PC-9 (cell line): ENCODE measurements at regions not wholly inside any gene's neighbourhood (a gene's known extent, or its start where the extent isn't known, plus 50 kb on each side); places are given as distances from the start of the nearest gene placed in this dataset.
"Not testable (repeated sequence)": the region's sequence is repeated elsewhere in the genome, so short reads cannot be mapped to it uniquely, and the experiment has no call there.

Experiments
- BruUV-seq: library from RNA; stranded (reverse); fragments of 400-500 nt; replicated peaks from 2 replicates; lab custom pipeline; 2021; lab: Mats Ljungman, UMichigan
- CTCF ChIA-PET: fragments of 300-600 bp; sonication (Branson Sonifier 250); formaldehyde crosslinking; loops from one replicate; lab custom pipeline; 2022; ENCODE audit warnings: antibody characterized with exemption; lab: Charles Lee
- POLR2A ChIA-PET: fragments of 300-600 bp; sonication (Branson Sonifier 250); formaldehyde crosslinking; loops from one replicate; lab custom pipeline; 2022; ENCODE audit warnings: antibody characterized with exemption; ENCODE audit not compliant: unreplicated experiment; lab: Charles Lee
- DNase-seq, 2 experiments: peaks; one replicate each; pipeline versions ENCODE4 v3.0.0 to v3.0.0-alpha.2; 2015 to 2022; ENCODE audit warnings: mixed read lengths in 1 of 2
- H2AFZ ChIP-seq: fragments of 200-600 bp; sonication (generic); 2 replicates; pipeline ENCODE4 v1.8.1; 2017; ENCODE audit warnings: antibody characterized with exemption
- H3F3A ChIP-seq: fragments of 200-600 bp; sonication (generic); 2 replicates; pipeline ENCODE4 v1.8.1; 2017; ENCODE audit warnings: antibody characterized with exemption, mild to moderate bottlenecking, low read depth; ENCODE audit not compliant: insufficient read depth
- H3K27ac ChIP-seq: fragments of 200-600 bp; sonication (generic); 2 replicates; pipeline ENCODE4 v1.6.1; 2016; ENCODE audit warnings: mixed run types
- H3K27me3 ChIP-seq: fragments of 200-600 bp; sonication (generic); 2 replicates; pipeline ENCODE4 v1.6.1; 2016; ENCODE audit warnings: low read depth, mixed run types; ENCODE audit not compliant: insufficient read depth
- H3K36me3 ChIP-seq: fragments of 200-600 bp; sonication (generic); 2 replicates; pipeline ENCODE4 v1.6.1; 2016; ENCODE audit warnings: low read depth, mixed run types
- H3K4me1 ChIP-seq: fragments of 200-600 bp; sonication (generic); replicated peaks from 2 replicates; pipeline ENCODE4 v1.6.1; 2016; ENCODE audit warnings: mixed run types; ENCODE audit not compliant: insufficient read depth
- H3K4me2 ChIP-seq: fragments of 200-600 bp; sonication (generic); 2 replicates; pipeline ENCODE4 v1.6.1; 2017; ENCODE audit warnings: mixed run types
- H3K4me3 ChIP-seq: fragments of 200-600 bp; sonication (generic); 2 replicates; pipeline ENCODE4 v1.6.1; 2016; ENCODE audit warnings: mixed run types
- H3K79me2 ChIP-seq: fragments of 200-600 bp; sonication (generic); 2 replicates; pipeline ENCODE4 v1.6.1; 2017; ENCODE audit warnings: low read depth, mixed run types
- H3K9me2 ChIP-seq: fragments of 200-600 bp; sonication (generic); 2 replicates; pipeline ENCODE4 v1.8.1; 2017; ENCODE audit warnings: mild to moderate bottlenecking; ENCODE audit not compliant: insufficient read depth
- H3K9me3 ChIP-seq: fragments of 200-600 bp; sonication (generic); 2 replicates; pipeline ENCODE4 v1.8.1; 2016; ENCODE audit warnings: low read depth; ENCODE audit not compliant: insufficient read depth
- H4K20me1 ChIP-seq: fragments of 200-600 bp; sonication (generic); 2 replicates; pipeline ENCODE4 v1.8.1; 2017; ENCODE audit not compliant: insufficient read depth
- CTCF ChIP-seq: fragments of 200-600 bp; sonication (generic); conservative IDR thresholded peaks from 2 replicates; pipeline ENCODE4 v1.6.1; 2017; ENCODE audit warnings: mixed run types, antibody characterized with exemption, mild to moderate bottlenecking, moderate library complexity
- EZH2 ChIP-seq: fragments of 200-600 bp; sonication (generic); IDR thresholded peaks from 2 replicates; pipeline ENCODE4 v1.8.0; 2017; ENCODE audit warnings: antibody characterized with exemption, low read depth
- intact Hi-C: fragments of 100-400 bp; cut with micrococcal nuclease; formaldehyde crosslinking; loops from one replicate; pipeline ENCODE4 v1.10.0; 2022; ENCODE audit not compliant: unreplicated experiment

DNA sequence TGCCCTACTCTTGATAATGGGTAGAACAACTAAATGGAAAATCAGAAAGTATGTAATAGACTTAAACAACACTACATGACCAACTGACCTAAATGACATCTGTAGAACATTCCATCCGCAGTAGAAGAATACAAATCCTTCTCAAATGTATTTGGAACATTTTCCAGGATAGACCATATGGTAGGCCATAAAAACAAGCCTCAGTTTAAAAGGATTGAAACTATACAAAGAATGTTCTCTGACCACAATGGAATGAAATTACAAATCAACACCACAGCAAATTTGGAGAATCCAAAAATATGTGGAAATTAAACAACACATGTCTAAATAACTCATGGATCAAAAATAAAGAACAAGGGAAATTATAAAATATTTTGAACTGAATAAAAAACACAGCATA is 189.2 kb downstream of the NDUFS4 start:
- Histone ChIP-seq H3K4me1 (no peaks in the 10 kb centered on the region), H4K20me1 (no peaks in the 10 kb centered on the region), H2AFZ (no peak overlapping the region), H3K9me2 (no peaks in the 10 kb centered on the region), H3K27me3 (no peaks in the 10 kb centered on the region), H3K9me3 (peaks cover 5% of the 10 kb centered on the region; the same call in 1 of the 2 replicates), H3K4me3 (no peak overlapping the region), H3F3A (no peaks in the 10 kb centered on the region), H3K79me2 (no peaks in the 10 kb centered on the region), H3K36me3 (no peaks in the 10 kb centered on the region), H3K4me2 (no peak overlapping the region), H3K27ac (no peak overlapping the region)
- no peak for TF ChIP-seq EZH2
- no peak for TF ChIP-seq CTCF
- DNase-seq = no peak
- intact Hi-C loops = no loop called here
- BruUV-seq = no TSS peak
- ChIA-PET POLR2A (no interaction called here), CTCF (no interaction called here)

- H4K20me1 ChIP-seq, POLR2A ChIA-PET, H3K79me2 ChIP-seq, H3K36me3 ChIP-seq, H3K27ac ChIP-seq, DNase-seq, intact Hi-C loops, CTCF ChIA-PET, H3K27me3 ChIP-seq, H3K4me1 ChIP-seq, H3K4me3 ChIP-seq, H2AFZ ChIP-seq, H3K4me2 ChIP-seq, H3K9me2 ChIP-seq, H3F3A ChIP-seq, BruUV-seq, H3K9me3 ChIP-seq: not testable (repeated sequence)
Observed at GRCh38 chr5:53752282-53752681, 191.8 kb downstream of the NDUFS4 start.

DNA sequence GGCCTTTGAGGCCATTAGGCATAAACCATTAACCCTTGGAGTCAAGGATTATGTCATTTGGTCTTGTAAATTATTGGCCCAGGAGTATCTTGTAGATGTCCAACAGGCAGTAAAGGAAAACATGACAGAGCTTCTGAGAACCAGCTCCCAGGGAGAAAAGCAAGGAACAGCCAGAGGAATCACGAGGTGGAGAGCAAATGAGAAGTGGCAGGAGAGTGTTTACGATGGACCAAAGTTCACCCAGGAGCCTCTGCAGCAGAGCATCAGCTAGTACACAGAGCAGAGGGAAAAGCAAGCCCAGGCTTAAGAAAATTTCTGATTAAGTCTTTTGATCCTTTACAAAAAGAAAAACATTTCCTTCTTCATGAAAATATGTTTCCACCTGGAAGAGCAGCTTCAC is 206.2 kb downstream of the NDUFS4 start:
- no peaks in the 10 kb centered on the region for H3K79me2 ChIP-seq
- CTCF ChIA-PET = no interaction called here
- BruUV-seq = no TSS peak

More for the DNA sequence above, 206.2 kb downstream of the NDUFS4 start:
- Histone ChIP-seq H3K4me2 (no peak overlapping the region), H2AFZ (no peak overlapping the region), H3K4me1 (no peaks in the 10 kb centered on the region), H3K27me3 (no peaks in the 10 kb centered on the region), H3K4me3 (no peak overlapping the region), H3K36me3 (no peaks in the 10 kb centered on the region), H3F3A (no peaks in the 10 kb centered on the region), H3K9me2 (no peaks in the 10 kb centered on the region), H3K9me3 (no peaks in the 10 kb centered on the region), H3K27ac (no peak overlapping the region), H4K20me1 (no peaks in the 10 kb centered on the region)
- POLR2A ChIA-PET = no interaction called here
- intact Hi-C loops = no loop called here
- no peak for DNase-seq
- no peak for TF ChIP-seq EZH2
- no peak for TF ChIP-seq CTCF
